ENCODE measurements at regions not wholly inside any gene's neighbourhood (a gene's known extent, or its start where the extent isn't known, plus 50 kb on each side); places are given as distances from the start of the nearest gene placed in this dataset.

DNA sequence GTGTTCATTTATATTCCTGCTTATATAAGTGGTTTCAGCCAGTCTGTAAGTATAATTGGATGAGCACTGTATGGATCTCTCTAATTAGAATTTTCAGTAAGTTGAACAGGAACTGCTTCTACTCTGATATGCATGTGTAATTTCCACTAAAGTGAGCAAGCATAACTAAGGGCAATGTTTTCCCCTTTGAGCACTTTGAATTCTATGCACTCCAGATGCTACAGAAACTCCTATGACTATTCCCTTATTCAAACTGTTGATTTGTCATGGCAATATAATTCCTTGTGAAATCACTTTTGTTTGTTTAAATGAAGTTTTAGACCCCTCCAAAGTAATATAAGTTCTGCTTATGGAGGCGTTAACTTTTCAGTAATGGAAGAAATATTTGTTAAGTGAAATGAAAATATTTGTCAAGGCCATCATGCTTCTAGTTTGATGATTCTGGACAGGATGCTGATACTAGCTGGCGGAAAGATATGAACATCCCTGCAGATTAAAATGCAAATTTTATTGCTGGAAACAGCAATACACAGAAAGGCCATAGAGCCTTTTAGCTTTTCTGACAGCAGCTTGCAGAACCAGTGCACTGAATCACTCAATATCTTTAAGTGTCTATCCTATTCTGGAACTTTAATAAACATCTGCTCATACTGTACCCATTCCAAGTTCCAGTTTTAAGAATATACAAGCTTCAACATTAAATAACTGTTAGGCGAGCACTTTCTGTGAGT is 1460.8 kb downstream of the RAPGEF2 start (continued):
- TF ChIP-seq, protein P1, sequence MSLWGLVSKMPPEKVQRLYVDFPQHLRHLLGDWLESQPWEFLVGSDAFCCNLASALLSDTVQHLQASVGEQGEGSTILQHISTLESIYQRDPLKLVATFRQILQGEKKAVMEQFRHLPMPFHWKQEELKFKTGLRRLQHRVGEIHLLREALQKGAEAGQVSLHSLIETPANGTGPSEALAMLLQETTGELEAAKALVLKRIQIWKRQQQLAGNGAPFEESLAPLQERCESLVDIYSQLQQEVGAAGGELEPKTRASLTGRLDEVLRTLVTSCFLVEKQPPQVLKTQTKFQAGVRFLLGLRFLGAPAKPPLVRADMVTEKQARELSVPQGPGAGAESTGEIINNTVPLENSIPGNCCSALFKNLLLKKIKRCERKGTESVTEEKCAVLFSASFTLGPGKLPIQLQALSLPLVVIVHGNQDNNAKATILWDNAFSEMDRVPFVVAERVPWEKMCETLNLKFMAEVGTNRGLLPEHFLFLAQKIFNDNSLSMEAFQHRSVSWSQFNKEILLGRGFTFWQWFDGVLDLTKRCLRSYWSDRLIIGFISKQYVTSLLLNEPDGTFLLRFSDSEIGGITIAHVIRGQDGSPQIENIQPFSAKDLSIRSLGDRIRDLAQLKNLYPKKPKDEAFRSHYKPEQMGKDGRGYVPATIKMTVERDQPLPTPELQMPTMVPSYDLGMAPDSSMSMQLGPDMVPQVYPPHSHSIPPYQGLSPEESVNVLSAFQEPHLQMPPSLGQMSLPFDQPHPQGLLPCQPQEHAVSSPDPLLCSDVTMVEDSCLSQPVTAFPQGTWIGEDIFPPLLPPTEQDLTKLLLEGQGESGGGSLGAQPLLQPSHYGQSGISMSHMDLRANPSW (CRISPR knock-in tag; conservative IDR thresholded peaks at IDR 0.05; ENCODE audit: low read depth): no peak
- TF ChIP-seq NR1H2 (CRISPR knock-in tag; IDR thresholded peaks at IDR 0.05): no peak
- TF ChIP-seq JUN (CRISPR knock-in tag; IDR thresholded peaks at IDR 0.05): no peak
- TF ChIP-seq ZNF263 (CRISPR knock-in tag; IDR thresholded peaks at IDR 0.05; ENCODE audit: low read depth): no peak

DNA sequence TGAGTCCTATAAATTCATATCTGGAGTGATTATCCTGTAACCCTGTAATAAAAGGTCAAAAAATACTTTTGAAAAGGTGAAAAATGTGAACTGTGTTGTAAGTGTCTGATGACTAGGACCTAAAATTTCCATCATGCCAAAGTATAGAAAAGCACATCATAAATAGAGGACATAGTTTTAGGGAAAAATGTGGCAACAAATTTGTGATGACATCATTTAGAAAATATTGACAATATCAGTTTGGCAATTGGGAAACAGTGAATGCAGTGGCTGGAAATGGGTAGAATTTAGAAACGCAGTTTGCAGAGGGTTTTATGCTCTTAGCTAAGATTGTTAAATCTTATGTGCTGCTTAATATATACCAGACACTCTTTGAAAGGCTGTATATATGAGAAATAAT is 1464.8 kb downstream of the RAPGEF2 start:
- H3K4me1 Mint-ChIP-seq: peaks cover 3% of the 10 kb centered on the region; the same call in 1 of the 2 replicates
- ChIA-PET POLR2A (no interaction called here), CTCF (no interaction called here)
- H3K27me3 Mint-ChIP-seq (ENCODE audit: low read depth): no peaks in the 10 kb centered on the region
- H3K9me3 Mint-ChIP-seq: no peaks in the 10 kb centered on the region
- H3K4me3 Mint-ChIP-seq: no peak overlapping the region
- no peak for DNase-seq (ENCODE audit: low spot score)
- no peak overlapping the region for H3K27ac Mint-ChIP-seq
- ATAC-seq: no peak
- TF ChIP-seq RORB (CRISPR knock-in tag; IDR thresholded peaks at IDR 0.05) (no peak), FOXP4 (CRISPR knock-in tag; IDR thresholded peaks at IDR 0.05) (no peak), CBFB (CRISPR knock-in tag; IDR thresholded peaks at IDR 0.05; ENCODE audit: low read depth) (no peak), ATF6 (CRISPR knock-in tag; IDR thresholded peaks at IDR 0.05) (no peak), KAT7 (CRISPR knock-in tag; IDR thresholded peaks at IDR 0.05; ENCODE audit: borderline replicate concordance) (no peak), PRRX2 (CRISPR knock-in tag; IDR thresholded peaks at IDR 0.05) (no peak)
- TF ChIP-seq, protein P2, sequence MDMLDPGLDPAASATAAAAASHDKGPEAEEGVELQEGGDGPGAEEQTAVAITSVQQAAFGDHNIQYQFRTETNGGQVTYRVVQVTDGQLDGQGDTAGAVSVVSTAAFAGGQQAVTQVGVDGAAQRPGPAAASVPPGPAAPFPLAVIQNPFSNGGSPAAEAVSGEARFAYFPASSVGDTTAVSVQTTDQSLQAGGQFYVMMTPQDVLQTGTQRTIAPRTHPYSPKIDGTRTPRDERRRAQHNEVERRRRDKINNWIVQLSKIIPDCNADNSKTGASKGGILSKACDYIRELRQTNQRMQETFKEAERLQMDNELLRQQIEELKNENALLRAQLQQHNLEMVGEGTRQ (CRISPR knock-in tag; IDR thresholded peaks at IDR 0.05): no peak
- TF ChIP-seq, protein P1 (CRISPR knock-in tag; conservative IDR thresholded peaks at IDR 0.05; ENCODE audit: low read depth): no peak
- TF ChIP-seq, protein P3, sequence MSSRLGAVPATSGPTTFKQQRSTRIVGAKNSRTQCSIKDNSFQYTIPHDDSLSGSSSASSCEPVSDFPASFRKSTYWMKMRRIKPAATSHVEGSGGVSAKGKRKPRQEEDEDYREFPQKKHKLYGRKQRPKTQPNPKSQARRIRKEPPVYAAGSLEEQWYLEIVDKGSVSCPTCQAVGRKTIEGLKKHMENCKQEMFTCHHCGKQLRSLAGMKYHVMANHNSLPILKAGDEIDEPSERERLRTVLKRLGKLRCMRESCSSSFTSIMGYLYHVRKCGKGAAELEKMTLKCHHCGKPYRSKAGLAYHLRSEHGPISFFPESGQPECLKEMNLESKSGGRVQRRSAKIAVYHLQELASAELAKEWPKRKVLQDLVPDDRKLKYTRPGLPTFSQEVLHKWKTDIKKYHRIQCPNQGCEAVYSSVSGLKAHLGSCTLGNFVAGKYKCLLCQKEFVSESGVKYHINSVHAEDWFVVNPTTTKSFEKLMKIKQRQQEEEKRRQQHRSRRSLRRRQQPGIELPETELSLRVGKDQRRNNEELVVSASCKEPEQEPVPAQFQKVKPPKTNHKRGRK (CRISPR knock-in tag; IDR thresholded peaks at IDR 0.05; ENCODE audit: borderline replicate concordance): no peak
- TF ChIP-seq, protein P4, sequence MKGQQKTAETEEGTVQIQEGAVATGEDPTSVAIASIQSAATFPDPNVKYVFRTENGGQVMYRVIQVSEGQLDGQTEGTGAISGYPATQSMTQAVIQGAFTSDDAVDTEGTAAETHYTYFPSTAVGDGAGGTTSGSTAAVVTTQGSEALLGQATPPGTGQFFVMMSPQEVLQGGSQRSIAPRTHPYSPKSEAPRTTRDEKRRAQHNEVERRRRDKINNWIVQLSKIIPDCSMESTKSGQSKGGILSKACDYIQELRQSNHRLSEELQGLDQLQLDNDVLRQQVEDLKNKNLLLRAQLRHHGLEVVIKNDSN (CRISPR knock-in tag; IDR thresholded peaks at IDR 0.05): no peak
- TF ChIP-seq, protein P5, sequence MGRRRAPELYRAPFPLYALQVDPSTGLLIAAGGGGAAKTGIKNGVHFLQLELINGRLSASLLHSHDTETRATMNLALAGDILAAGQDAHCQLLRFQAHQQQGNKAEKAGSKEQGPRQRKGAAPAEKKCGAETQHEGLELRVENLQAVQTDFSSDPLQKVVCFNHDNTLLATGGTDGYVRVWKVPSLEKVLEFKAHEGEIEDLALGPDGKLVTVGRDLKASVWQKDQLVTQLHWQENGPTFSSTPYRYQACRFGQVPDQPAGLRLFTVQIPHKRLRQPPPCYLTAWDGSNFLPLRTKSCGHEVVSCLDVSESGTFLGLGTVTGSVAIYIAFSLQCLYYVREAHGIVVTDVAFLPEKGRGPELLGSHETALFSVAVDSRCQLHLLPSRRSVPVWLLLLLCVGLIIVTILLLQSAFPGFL (CRISPR knock-in tag; IDR thresholded peaks at IDR 0.05; ENCODE audit: borderline replicate concordance): no peak
- no peaks in the 10 kb centered on the region for H3K36me3 Mint-ChIP-seq

All from WTC11 (cell line).